CD14-positive monocyte (primary cell): ENCODE measurements at regions not wholly inside any gene's neighbourhood (a gene's known extent, or its start where the extent isn't known, plus 50 kb on each side); places are given as distances from the start of the nearest gene placed in this dataset.

Experiments used
- DNase-seq, 3 donors: peaks; one replicate each; pipeline ENCODE4 v3.0.0-alpha.2; 2011 to 2022
- H2AFZ ChIP-seq: 2 replicates; pipeline ENCODE4 v1.6.0; 2012; ENCODE audit warnings: mild to moderate bottlenecking, low read depth, low read length, inconsistent platforms; ENCODE audit not compliant: insufficient read depth, poor library complexity, severe bottlenecking
- H3K27ac ChIP-seq, 2 donors: 1 replicate in 1 of 2; 2 replicates in 1 of 2; pipeline ENCODE4 v1.5.1; 2012 to 2013; ENCODE audit warnings: low read length in 2 of 2, control low read depth in 1 of 2, inconsistent platforms in 1 of 2, low read depth in 1 of 2, mild to moderate bottlenecking in 1 of 2
- H3K27me3 ChIP-seq, 2 donors: one replicate each; pipeline versions ENCODE4 v1.6.0 to v1.6.1; 2011 to 2013; ENCODE audit warnings: low read length in 2 of 2; ENCODE audit not compliant: control insufficient read depth in 2 of 2, insufficient read depth in 2 of 2
- H3K36me3 ChIP-seq, 2 donors: replicated peaks in 1 of 2; 1 replicate in 1 of 2; 2 replicates in 1 of 2; pipeline versions ENCODE4 v1.5.1 to v1.6.1; 2012 to 2013; ENCODE audit warnings: low read length in 2 of 2, control low read depth in 1 of 2, inconsistent platforms in 1 of 2, mild to moderate bottlenecking in 1 of 2; ENCODE audit not compliant: insufficient read depth in 2 of 2, control insufficient read depth in 1 of 2
- H3K4me1 ChIP-seq, 2 donors: 1 replicate in 1 of 2; 2 replicates in 1 of 2; pipeline versions ENCODE4 v1.5.1 to v1.6.1; 2012 to 2013; ENCODE audit warnings: low read length in 2 of 2, control low read depth in 1 of 2, inconsistent platforms in 1 of 2, mild to moderate bottlenecking in 1 of 2, moderate library complexity in 1 of 2; ENCODE audit not compliant: insufficient read depth in 2 of 2, control insufficient read depth in 1 of 2
- H3K4me2 ChIP-seq: replicated peaks from 2 replicates; pipeline ENCODE3; 2012; ENCODE audit warnings: low read length, moderate library complexity, mild to moderate bottlenecking; ENCODE audit not compliant: poor library complexity, severe bottlenecking; ENCODE audit errors: extremely low read depth
- H3K4me3 ChIP-seq, 3 experiments: fragments of 200-600 bp in 1 of 3; sonication (generic) in 1 of 3; replicated peaks in 1 of 3; 1 replicate in 2 of 3; 2 replicates in 1 of 3; pipeline ENCODE4 v1.5.1; 2011 to 2013; ENCODE audit warnings: low read length in 3 of 3, mild to moderate bottlenecking in 3 of 3, control low read depth in 2 of 3, low read depth in 2 of 3, inconsistent platforms in 1 of 3, moderate library complexity in 1 of 3
- H3K79me2 ChIP-seq: 2 replicates; pipeline ENCODE4 v1.6.0; 2012; ENCODE audit warnings: mild to moderate bottlenecking, control low read depth, inconsistent platforms, low read length, moderate library complexity; ENCODE audit not compliant: insufficient read depth
- H3K9ac ChIP-seq: 2 replicates; pipeline ENCODE4 v1.6.0; 2017; ENCODE audit warnings: low read length, mild to moderate bottlenecking; ENCODE audit not compliant: insufficient read depth, poor library complexity, severe bottlenecking
- H3K9me3 ChIP-seq, 2 donors: replicated peaks in 1 of 2; 1 replicate in 1 of 2; 2 replicates in 1 of 2; pipeline versions ENCODE4 v1.5.1 to v1.6.1; 2012 to 2013; ENCODE audit warnings: low read length in 2 of 2, control low read depth in 1 of 2; ENCODE audit not compliant: control insufficient read depth in 1 of 2, insufficient read depth in 1 of 2
- H4K20me1 ChIP-seq: 2 replicates; pipeline ENCODE4 v1.6.0; 2012; ENCODE audit warnings: mild to moderate bottlenecking, low read length, control low read depth, moderate library complexity; ENCODE audit not compliant: insufficient read depth
- H3K27ac Mint-ChIP-seq, 7 donors: one replicate each; pipeline ENCODE4 v1.8.0; 2020; ENCODE audit warnings: mild to moderate bottlenecking in 7 of 7, mixed read lengths in 7 of 7, moderate library complexity in 6 of 7, inconsistent platforms in 2 of 7
- H3K27me3 Mint-ChIP-seq, 3 donors: one replicate each; pipeline ENCODE4 v1.8.0; 2021 to 2022; ENCODE audit warnings: low read depth in 3 of 3, mild to moderate bottlenecking in 3 of 3, mixed read lengths in 3 of 3, moderate library complexity in 3 of 3, inconsistent platforms in 1 of 3
- H3K36me3 Mint-ChIP-seq, 2 donors: one replicate each; pipeline ENCODE4 v1.8.0; 2020; ENCODE audit warnings: mixed read lengths in 2 of 2, inconsistent platforms in 1 of 2, mild to moderate bottlenecking in 1 of 2
- H3K4me1 Mint-ChIP-seq: one replicate; pipeline ENCODE4 v1.8.0; 2020; ENCODE audit warnings: mild to moderate bottlenecking, mixed read lengths
- H3K4me3 Mint-ChIP-seq, 2 donors: one replicate each; pipeline ENCODE4 v1.8.0; 2020; ENCODE audit warnings: mild to moderate bottlenecking in 2 of 2, mixed read lengths in 2 of 2, moderate library complexity in 1 of 2
- H3K9me3 Mint-ChIP-seq, 7 donors: one replicate each; pipeline ENCODE4 v1.8.0; 2020 to 2022; ENCODE audit warnings: mixed read lengths in 7 of 7, mild to moderate bottlenecking in 6 of 7, moderate library complexity in 6 of 7, inconsistent platforms in 2 of 7
- CTCF ChIP-seq: fragments of 200-600 bp; IDR thresholded peaks from one replicate; pipeline ENCODE4 v1.8.0; 2022; ENCODE audit warnings: antibody characterized with exemption, mild to moderate bottlenecking
- WGBS: methylation state at CpG from one replicate; pipeline ENCODE4 v1.1.5; 2013; ENCODE audit warnings: missing lambda C conversion rate; ENCODE audit not compliant: insufficient coverage; 5-methylcytosine and 5-hydroxymethylcytosine counted together
- intact Hi-C, 2 donors: fragments of 100-400 bp; cut with micrococcal nuclease; formaldehyde crosslinking; loops; one replicate each; pipeline versions ENCODE4 v1.15.0 to v1.15.1; 2023

- Histone ChIP-seq H3K27ac (no peak overlapping the region), H3K36me3 (no peaks in the 10 kb centered on the region), H3K9me3 (peaks cover 19 to 40% of the 10 kb centered on the region in 2 donors), H3K79me2 (no peaks in the 10 kb centered on the region), H3K9ac (no peak overlapping the region), H4K20me1 (no peaks in the 10 kb centered on the region), H3K4me1 (no peaks in the 10 kb centered on the region), H3K27me3 (no peaks in the 10 kb centered on the region), H2AFZ (no peak overlapping the region), H3K4me3 (no peak overlapping the region), H3K4me2 (no peak overlapping the region)
- H3K36me3 Mint-ChIP-seq, result no peaks in the 10 kb centered on the region
- no peak overlapping the region for H3K27ac Mint-ChIP-seq
- no peak for DNase-seq
- no peaks in the 10 kb centered on the region for H3K4me1 Mint-ChIP-seq
- no CpG with 5 or more reads among the region's 6 CpGs for WGBS
- intact Hi-C loops, result loop anchor here in 1 of 2 donors (5.0 kb wide), 1 partner anchor 49 kb away; no protein-coding TSS in a partner anchor
- peaks cover 0 to 1% (median 0%) of the 10 kb centered on the region in 3 donors for H3K27me3 Mint-ChIP-seq
- H3K9me3 Mint-ChIP-seq, result peaks cover 14 to 31% (median 17%) of the 10 kb centered on the region in 7 donors
- TF ChIP-seq CTCF, result no peak
- no peak overlapping the region for H3K4me3 Mint-ChIP-seq
Measured at GRCh38 chr17:12438212-12438611, 227.5 kb upstream of the MYOCD start.

GRCh38 chr17:12438813-12439586 lies 226.7 kb upstream of the MYOCD start:
- Mint-ChIP-seq H3K36me3 (no peaks in the 10 kb centered on the region), H3K27me3 (peaks cover 0 to 1% (median 0%) of the 10 kb centered on the region in 3 donors), H3K4me3 (no peak overlapping the region), H3K4me1 (no peaks in the 10 kb centered on the region), H3K27ac (no peak overlapping the region), H3K9me3 (peaks cover 13 to 26% (median 17%) of the 10 kb centered on the region in 7 donors)
- no peak overlapping the region for H3K4me2 ChIP-seq
- H3K4me3 ChIP-seq, result no peak overlapping the region
- no peak overlapping the region for H3K27ac ChIP-seq
- H3K27me3 ChIP-seq, result no peaks in the 10 kb centered on the region
- 69% methylated on average over 3 of the region's 10 CpGs for WGBS
- DNase-seq, result no peak
- no peaks in the 10 kb centered on the region for H3K36me3 ChIP-seq
- peaks cover 14 to 35% of the 10 kb centered on the region in 2 donors for H3K9me3 ChIP-seq
- no peaks in the 10 kb centered on the region for H3K79me2 ChIP-seq
- H4K20me1 ChIP-seq, result no peaks in the 10 kb centered on the region
- intact Hi-C loops, result loop anchor here in 1 of 2 donors (5.0 kb wide), 1 partner anchor 48 kb away; no protein-coding TSS in a partner anchor
- H2AFZ ChIP-seq, result no peak overlapping the region
- no peaks in the 10 kb centered on the region for H3K4me1 ChIP-seq
- TF ChIP-seq CTCF, result no peak
- no peak overlapping the region for H3K9ac ChIP-seq
